Stimulated activated CD4-positive, alpha-beta T cell treated with anti-CD3 and anti-CD28 coated beads, Interleukin-1b, Interleukin-23, amount 100 ng/mL, for 24 hours (primary cell): ENCODE measurements at regions not wholly inside any gene's neighbourhood (a gene's known extent, or its start where the extent isn't known, plus 50 kb on each side); places are given as distances from the start of the nearest gene placed in this dataset.
"Not testable (repeated sequence)": the region's sequence is repeated elsewhere in the genome, so short reads cannot be mapped to it uniquely, and the experiment has no call there.

Experiments
- DNase-seq, 4 experiments: peaks; one replicate each; pipeline ENCODE4 v3.0.0-alpha.2; 2020; ENCODE audit warnings: low read depth in 4 of 4, low spot score in 1 of 4

DNA sequence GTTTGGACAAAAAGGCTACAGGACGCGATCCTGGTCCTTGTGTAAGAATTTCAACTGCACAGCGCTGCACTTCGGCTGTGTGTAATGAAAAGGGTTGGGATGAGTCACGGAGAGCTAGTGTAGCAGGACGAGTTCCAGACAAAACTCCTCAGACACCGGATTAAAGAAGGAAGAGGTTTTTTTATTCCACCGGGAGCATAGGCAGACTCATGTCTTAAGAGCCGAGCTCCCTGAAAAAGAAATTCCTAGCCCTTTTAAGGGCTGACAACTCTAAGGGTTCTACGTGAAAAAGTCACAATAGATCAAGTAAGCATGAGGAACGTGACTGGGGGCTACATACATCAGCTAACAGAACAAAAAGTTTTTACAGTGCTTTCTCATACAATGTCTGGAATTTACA lies 54.8 kb upstream of the FAM90A1 start:
- not testable (repeated sequence) for DNase-seq

DNA sequence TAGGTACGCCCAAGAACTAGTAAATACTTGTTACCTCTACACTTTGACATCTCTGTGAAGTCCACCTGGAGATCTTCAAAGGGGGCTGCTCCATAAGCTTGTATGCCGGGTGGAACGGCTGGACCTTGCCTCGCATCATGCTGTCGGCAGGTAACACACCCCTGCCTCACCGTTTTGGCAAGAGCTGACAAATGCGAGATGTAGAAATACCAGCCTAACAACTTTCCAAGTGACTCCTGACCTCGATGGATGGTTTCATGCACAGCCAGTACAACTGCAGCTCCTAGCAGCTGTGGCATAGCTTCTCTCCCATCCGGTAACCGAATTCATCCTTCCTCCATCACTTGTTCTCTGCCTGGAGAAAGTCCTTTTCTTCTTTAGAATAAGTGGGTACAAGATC lies 58.3 kb upstream of the FAM90A1 start:
- DNase-seq, result not testable (repeated sequence)

DNA sequence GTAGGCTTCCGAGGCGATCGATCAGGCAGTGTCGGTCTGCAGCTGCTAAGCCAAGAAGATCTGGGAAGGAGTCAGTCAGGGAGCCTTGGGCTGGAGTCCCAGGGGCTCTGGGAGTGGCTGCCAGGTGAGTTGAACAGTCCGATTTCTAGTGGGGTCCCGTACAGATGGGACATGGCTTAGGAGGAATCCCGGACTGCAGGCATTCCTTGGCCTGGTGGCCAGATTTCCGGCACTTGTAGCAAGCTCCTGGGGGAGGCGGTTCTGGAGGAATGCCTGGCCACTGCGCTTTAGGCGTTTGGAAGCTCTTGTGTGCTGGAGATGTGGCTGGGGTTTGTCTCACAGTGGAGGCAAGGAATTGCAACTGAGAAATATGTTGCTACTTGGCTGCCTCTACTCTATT lies 64.3 kb upstream of the FAM90A1 start:
- DNase-seq, result not testable (repeated sequence)

DNA sequence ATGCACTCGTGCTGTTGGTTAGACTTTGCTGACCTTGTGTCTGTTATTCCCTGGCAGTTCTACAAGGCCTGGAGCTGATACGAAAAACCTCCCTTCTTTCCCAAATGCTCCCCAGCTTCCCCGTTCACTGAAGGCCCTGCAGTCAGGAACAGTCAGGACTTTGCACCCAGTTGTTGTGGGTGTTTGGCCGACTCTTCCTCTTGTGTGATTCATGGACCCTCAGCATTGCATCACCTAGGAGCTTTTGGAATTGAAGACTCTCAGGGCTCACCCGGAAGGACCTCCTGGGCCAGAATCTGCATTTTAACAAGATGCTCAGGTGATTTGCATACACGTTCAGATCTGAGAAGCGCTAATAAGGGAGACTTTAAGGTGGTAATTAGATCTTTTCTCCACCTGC lies 67.2 kb upstream of the FAM90A1 start:
- not testable (repeated sequence) for DNase-seq

DNA sequence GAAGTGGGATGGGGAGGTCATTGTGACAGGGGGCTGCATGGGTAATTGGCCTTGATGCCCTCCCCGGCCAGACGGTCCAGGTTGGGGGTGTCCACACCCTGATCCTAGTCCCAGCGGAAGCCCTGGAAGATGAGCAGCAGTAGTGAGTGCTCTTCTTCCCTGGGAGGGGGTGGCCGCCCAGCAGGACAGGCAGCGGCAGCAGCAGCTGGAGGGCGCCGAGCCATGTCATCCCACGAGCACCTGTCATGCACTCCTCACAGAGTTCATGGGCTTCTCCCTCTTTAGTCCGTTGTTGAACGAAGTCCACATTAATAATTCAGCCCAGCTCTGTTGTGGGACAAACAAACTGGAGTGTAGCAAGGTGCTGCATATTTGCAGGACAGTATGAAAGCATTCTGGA lies 81.2 kb upstream of the FAM90A1 start:
- DNase-seq, result not testable (repeated sequence)

DNA sequence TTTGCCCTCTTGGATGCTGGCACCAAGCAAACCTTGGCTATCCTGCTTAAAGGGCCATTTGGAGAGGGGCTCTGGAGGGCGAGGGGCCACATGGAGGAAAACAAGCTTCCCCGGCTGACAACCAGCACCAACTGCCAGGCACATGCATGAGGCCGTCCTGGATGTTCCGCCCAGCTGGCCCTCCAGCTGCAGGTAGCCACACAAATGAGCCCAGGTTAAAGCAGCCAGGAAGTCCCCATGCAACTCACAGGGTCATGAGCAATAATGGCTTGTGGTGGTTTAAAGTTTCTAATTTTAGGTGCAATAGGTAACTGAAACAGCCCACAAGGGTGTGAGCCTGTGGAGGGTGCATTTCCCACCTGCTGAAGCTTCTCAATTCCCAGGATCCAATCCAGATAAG lies 88.6 kb upstream of the FAM90A1 start:
- DNase-seq, result not testable (repeated sequence)

DNA sequence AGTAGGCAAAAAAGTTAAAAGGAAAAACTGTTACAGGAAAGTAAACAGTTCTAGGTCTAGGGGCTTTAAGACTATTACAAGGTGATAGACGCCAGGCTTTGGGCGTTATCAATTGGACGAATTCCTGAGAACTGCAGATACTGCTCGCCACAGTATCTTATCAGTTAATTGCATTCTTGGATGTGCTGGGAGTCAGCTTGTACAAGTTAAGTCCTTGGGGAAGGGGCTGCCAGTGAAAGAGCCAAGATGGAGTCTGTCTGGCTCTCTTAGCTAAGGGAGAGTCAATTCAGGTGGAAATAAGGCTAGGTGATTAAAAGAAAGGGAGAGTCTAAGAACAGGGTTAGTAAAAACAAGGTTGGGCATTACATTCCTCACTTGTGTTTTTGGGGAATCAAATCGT lies 90.3 kb upstream of the FAM90A1 start:
- not testable (repeated sequence) for DNase-seq

DNA sequence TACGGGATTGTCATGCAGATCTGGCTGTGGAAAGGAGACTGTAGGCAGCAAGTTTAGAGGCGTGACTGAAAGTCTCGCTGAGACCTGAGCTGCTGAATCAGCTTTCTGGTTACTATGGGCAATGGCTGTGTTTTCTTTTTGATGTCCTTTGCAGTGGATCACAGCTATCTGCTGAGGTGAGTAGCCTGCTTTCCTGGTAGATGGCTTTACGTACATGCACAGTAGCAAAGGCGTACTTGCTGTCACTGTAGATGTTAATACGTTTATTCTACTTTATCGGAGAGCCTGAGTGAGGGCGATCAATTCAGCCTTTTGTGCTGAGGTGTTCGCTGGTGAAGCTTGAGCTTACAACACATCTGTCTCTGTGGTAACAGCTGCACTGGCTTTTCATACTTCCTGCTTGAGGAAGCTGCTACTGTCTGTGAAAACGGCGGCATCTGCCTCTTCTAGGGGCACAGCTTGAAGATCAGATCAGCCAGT lies 92.9 kb upstream of the FAM90A1 start:
- peak; percentile 0 to 5 (median 1) for DNase-seq

DNA sequence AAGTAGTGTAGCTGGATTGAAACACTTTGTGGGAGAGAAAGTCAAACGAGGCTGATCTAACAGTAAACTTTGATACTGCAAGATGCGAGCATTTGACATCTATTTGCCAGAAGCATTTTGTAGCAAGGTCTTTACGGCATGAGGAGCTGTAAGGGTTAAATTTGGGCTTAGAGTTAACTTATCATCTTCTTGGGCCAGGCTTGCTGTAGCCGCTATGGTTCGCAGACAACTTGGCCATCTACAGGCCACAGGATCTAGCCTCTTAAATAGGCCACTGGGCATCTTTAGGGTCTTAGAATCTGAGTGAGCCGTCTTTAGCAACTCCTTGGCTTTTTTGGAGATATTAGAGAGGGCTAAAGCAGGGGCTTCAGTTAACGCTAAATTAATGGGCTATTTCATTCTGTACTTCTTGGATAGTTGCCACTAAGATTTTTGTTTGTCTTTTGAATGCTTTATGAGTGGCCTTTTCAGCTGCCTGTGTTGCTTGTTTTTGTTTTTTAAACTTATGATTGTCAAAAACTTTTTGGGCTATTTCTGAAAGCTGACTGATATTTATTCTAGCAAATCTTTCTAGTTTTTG lies 93.5 kb upstream of the FAM90A1 start:
- not testable (repeated sequence) for DNase-seq

DNA sequence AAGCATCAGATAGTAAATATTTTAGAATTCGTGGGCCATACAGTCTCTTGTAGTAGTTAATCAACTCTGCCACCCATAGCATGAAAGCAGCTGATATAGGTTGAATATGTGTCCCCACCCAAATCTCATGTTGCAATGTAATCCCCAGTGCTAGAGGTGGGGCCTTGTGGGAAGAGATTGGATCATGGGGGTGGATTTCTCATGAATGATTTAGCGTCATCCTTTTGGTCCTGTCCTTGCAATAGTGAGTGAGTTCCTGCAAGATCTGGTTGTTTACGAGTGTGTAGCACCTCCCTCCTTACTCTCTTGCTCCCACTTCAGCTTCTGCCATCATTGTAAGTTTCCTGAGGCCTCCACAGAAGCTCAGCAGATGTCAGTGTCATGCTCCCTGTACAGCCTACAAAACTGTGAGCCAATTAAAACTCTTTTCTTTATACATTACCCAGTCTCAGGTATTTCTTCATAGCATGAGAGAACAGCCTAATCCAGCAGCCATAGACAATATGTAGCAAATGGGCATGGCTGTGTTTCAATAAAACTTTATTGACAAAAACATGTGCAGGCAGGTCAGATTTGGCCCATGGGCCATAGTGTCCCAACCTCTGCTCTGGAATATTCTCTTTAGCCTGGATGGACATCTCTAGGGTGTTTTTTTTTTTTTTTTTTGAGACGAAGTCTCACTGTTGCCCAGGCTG lies 97.9 kb upstream of the FAM90A1 start:
- DNase-seq, result not testable (repeated sequence)

DNA sequence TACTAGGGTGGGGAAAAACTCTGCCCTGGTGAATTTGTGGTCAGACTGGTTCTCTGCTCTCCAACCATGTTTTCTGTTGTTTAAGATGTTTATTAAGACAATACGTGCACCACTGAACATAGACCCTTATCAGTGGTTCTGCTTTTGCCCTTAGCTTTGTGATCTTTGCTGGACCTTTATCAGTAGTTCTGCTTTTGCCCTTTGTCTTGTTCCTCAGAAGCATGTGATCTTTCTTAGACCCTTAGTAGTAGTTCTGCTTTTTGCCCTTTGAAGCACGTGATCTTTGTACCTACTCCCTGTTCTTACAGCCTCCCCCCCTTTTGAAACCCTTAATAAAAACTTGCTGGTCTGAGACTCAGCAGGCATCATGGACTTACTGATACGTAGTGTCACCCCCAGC lies 101.4 kb upstream of the FAM90A1 start:
- not testable (repeated sequence) for DNase-seq

DNA sequence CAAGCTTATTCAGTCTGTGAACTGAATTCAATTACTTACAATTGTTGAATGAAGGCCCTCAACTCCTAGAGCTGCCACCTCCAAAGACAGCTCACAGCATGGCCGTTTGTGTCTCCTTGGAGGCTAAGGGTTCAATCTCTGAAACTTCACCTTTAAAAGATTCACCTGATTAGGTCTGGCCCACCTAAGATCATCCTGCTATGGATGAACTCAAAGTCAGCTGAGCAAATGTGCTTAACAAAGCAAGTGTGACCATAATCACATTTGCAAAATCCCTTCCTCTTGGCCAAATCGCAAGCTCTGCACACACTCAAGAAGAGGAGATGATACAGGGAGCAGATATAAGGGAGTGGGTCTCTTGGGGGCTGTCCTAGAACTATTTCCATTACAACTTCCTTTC lies 105.0 kb upstream of the FAM90A1 start:
- not testable (repeated sequence) for DNase-seq

DNA sequence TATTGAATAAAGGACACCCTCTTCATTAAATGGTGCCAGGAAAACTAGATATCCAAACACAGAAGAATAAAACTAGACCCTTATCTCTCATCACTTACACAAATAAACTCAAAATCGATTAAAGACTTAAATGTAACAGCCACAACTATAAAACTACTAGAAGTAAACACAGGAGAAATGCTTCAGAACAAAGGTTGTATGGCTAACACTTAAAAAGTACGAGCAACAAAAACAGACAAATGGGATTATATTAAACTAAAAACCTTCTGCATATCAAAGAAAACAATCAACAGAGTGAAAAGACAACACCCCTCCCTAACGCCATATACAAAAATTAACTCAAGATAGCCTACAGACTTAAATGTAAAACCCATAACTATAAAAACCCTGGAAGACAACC lies 104.7 kb upstream of the CLEC6A start:
- not testable (repeated sequence) for DNase-seq

DNA sequence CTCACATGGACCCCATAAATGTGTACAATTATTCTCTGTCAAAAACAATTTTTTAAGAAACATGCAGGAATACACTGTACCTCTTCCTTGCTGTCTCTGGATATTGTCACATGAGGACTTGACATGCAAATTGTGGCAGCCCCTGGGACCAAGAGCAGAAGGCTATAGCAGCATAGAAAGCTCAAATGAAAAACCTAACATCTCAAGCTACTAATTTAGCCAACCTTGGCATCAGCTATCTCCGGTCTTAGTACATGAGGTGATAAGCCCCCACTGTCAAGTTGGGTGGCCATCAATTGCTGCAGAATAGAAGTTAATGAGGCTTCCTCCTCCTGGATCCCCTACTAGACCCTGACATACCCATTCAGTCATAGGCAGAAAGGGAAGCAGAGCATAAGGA lies 101.0 kb upstream of the CLEC6A start:
- DNase-seq, result not testable (repeated sequence)

DNA sequence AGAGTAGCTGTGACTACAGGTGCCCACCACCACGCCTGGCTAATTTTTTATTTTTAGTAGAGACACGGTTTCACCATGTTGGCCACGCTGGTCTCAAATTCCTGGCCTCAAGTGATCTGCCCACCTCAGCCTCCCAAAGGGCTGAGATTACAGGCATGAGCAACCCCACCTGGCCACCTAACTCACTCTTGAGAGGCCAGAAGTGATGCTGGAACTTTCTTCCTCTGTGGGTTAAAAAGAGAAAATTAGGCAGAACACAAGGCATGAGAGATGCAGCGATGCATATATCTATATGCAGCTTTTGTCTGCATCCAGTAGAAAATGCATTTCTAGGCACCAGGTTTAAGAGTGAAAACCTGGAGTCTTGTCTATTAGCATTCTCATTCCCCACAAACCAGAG lies 100.2 kb upstream of the CLEC6A start:
- DNase-seq, result not testable (repeated sequence)

DNA sequence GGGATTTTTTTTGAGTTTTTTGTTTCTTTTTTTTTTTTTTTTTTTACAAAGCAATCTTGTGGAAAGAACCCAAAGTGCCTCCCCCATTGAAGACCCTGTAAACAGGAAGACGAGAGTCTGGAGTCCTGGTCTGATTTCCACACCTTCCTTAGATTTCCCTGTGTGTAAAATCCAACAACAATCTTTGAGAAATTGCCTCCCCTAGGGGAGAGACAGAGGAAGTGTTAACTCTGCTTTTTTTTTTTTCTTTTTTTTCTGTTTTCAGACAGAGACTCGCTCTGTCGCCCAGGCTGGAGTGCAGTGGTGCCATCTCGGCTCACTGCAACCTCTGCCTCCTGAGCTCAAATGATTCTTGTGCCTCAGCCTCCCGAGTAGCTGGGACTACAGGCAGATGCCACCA lies 82.0 kb upstream of the CLEC6A start:
- DNase-seq, result not testable (repeated sequence)

DNA sequence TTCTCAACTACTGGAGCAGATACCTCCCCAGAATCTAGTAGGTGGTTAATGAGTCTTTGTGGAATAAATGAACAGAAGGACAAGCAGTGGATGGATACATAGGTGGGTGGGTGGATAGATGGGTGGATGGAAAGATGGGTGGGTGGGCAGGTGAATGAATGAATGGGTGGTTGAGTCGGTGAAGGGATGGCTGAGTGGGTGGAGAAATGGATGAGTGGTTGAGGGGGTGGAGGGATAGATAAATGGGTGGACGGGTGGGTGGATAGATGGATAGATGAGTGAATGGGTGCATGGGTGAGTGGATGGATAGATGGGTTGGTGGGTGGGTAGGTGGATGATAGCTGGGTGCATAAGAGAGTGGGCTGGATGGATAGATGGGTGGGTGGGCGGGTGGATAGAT lies 80.6 kb upstream of the CLEC6A start:
- DNase-seq, result not testable (repeated sequence)

DNA sequence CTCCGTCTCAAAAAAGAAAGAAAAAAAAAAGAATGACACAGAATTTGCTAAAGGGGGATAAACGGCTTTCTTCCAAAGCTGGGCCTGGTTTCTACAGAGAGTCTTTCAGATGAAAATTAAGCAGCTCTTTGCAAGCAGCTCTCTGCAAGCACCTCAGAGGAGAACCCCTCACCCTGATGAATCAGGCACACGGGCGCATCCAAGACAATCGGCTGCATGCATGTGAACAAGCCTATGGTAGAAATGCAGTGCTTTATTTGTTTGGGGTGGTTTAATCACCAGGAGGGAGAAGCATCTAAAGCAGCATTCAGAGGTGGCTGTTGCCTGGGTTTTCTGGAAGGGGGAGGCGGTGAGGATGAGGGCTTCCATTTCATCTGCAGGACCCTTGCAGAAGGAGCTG lies 78.0 kb upstream of the CLEC6A start:
- not testable (repeated sequence) for DNase-seq

DNA sequence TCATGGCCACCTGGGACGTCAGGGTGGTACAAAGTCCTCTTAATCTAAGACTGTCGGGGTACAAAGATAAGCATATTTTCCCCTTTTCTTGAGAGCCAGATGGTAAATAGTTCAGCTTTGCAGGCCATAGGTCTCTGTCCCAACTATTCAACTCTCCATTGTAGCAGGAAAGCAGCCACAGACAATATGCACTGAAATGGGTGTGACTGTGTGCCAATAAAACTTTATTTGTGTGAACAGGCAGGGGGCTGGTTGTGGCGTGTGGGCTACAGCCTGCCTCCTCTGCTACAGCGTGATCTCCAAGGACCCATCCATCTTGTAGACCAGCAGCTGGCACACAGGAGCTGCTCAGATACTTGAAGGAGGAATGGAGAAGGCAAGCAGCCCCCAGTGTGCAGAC lies 73.2 kb upstream of the CLEC6A start:
- DNase-seq, result not testable (repeated sequence)

DNA sequence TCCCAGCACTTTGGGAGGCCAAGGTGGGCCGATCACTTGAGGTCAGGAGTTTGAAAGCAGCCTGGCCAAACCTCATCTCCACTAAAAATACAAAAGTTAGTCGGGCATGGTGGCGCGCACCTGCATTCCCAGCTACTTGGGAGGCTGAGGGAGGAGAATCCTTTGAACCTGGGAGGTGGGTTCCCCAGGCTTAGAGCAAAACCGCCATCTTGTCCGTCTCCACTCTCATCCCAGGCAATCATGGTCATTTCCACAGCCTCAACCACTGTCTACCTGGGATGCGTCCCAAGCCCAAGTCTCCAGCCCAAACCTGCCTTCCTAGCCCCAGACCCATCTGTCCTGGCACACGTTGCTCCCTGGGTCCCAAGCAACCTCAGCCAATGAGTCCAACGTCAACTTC lies 71.1 kb upstream of the CLEC6A start:
- DNase-seq, result not testable (repeated sequence)

DNA sequence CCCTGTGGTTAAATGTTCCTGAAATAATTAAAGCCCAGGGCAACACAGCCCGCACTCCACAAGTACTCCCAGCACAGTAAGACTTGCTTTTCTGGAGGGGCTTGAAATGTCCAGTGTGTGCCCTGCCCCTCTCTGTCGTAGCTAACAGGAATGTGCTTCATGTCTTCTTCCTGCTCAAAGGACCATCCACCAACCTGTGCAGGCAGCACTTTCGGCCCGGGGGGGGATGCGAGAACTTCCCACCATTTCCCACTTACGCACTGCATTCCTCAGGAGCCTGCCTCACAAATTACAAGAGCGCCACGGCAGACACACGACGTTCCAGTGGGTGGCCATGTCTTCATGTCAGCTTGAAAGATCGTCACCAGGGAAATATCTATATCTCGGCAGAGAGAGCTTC lies 70.3 kb upstream of the CLEC6A start:
- not testable (repeated sequence) for DNase-seq

DNA sequence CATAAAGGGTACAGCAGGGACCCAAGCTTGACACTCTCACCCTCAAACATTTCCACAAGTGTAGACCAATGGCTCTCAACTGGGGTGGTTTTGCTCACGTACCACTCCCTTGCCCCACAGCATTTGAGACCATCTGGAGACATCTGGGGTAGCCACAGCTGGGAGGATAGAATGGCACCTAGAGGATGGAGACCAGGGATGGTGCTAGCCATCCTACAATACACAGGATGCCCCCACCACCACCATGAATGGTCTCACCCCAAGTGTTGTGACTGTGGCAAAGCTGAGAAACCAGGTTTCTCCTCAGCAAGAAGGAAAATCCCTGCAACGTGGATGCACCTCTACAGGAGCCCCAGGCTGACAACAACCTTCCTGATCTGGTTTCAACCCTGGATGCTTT lies 69.1 kb upstream of the CLEC6A start:
- DNase-seq, result not testable (repeated sequence)

DNA sequence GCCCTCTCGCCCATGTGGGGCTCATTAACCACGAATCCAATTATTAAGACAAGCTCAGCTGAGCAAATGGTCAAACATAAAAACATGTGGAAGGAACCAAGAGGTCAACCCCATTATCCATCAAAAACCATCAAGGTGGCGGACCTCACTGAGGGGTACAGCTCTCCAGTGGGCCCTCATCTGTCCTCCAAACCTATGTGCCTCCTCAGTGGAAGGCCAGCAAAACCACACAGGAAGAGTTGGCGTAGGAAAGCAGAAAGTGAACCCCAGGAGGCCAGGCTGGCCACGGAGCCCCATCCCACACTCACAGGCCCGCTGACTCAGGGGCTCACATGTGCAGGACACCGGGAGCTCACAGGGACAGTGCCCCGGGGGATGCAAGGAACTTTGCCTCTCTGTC lies 66.5 kb upstream of the CLEC6A start:
- DNase-seq, result not testable (repeated sequence)
